ENCODE measurements at regions not wholly inside any gene's neighbourhood (a gene's known extent, or its start where the extent isn't known, plus 50 kb on each side); places are given as distances from the start of the nearest gene placed in this dataset.

GRCh38 chr2:207312006-207312356 is 146.2 kb upstream of the KLF7 start:
- no peaks in the 10 kb centered on the region for H3K4me1 ChIP-seq (ENCODE audit: control insufficient read depth, insufficient read depth, low read length)
- TF ChIP-seq CTCF (IDR thresholded peaks at IDR 0.05): no peak
- Mint-ChIP-seq H3K27ac (no peak overlapping the region), H3K4me3 (no peak overlapping the region), H3K4me1 (peaks cover 15 to 18% of the 10 kb centered on the region in 2 donors), H3K36me3 (no peaks in the 10 kb centered on the region), H3K27me3 (ENCODE audit: low read depth in 2 of 2) (peaks cover 5 to 19% of the 10 kb centered on the region in 2 donors), H3K9me3 (no peaks in the 10 kb centered on the region)
- no peak for DNase-seq
- H3K4me3 ChIP-seq (ENCODE audit: low read length): no peak overlapping the region
- H3K36me3 ChIP-seq (ENCODE audit: control insufficient read depth, insufficient read depth, low read length): no peaks in the 10 kb centered on the region
- intact Hi-C loops (cut with micrococcal nuclease): no loop called here
- no peak for ATAC-seq
- no peaks in the 10 kb centered on the region for H3K9me3 ChIP-seq (ENCODE audit: control insufficient read depth, insufficient read depth, low read length)
- H3K27me3 ChIP-seq (ENCODE audit: control insufficient read depth, insufficient read depth, low read length): no peaks in the 10 kb centered on the region
- no peak overlapping the region for H3K27ac ChIP-seq (ENCODE audit: low read length)

GRCh38 chr2:207313947-207314346 is 148.2 kb upstream of the KLF7 start:
- Histone ChIP-seq H3K4me3 (ENCODE audit: low read length) (no peak overlapping the region), H3K27ac (ENCODE audit: low read length) (no peak overlapping the region), H3K4me1 (ENCODE audit: control insufficient read depth, insufficient read depth, low read length) (no peaks in the 10 kb centered on the region), H3K9me3 (ENCODE audit: control insufficient read depth, insufficient read depth, low read length) (no peaks in the 10 kb centered on the region), H3K36me3 (ENCODE audit: control insufficient read depth, insufficient read depth, low read length) (no peaks in the 10 kb centered on the region), H3K27me3 (ENCODE audit: control insufficient read depth, insufficient read depth, low read length) (no peaks in the 10 kb centered on the region)
- Mint-ChIP-seq H3K27ac (no peak overlapping the region), H3K4me3 (no peak overlapping the region), H3K4me1 (peaks cover 11 to 13% of the 10 kb centered on the region in 2 donors), H3K27me3 (ENCODE audit: low read depth in 2 of 2) (peaks cover 2 to 28% of the 10 kb centered on the region in 2 donors), H3K9me3 (no peaks in the 10 kb centered on the region), H3K36me3 (no peaks in the 10 kb centered on the region)
- intact Hi-C loops (cut with micrococcal nuclease): no loop called here
- TF ChIP-seq CTCF (IDR thresholded peaks at IDR 0.05): no peak
- no peak for ATAC-seq
- DNase-seq: no peak
- WGBS (ENCODE audit: insufficient coverage): 92% methylated on average over 2 of the region's 2 CpGs

GRCh38 chr2:207315131-207315530 is 149.4 kb upstream of the KLF7 start:
- H3K9me3 ChIP-seq (ENCODE audit: control insufficient read depth, insufficient read depth, low read length): no peaks in the 10 kb centered on the region
- H3K27me3 Mint-ChIP-seq (ENCODE audit: low read depth in 2 of 2): peaks cover 6 to 36% of the 10 kb centered on the region in 2 donors
- DNase-seq (no peak), ATAC-seq (no peak)
- H3K27me3 ChIP-seq (ENCODE audit: control insufficient read depth, insufficient read depth, low read length): no peaks in the 10 kb centered on the region
- TF ChIP-seq CTCF (IDR thresholded peaks at IDR 0.05): no peak
- H3K27ac Mint-ChIP-seq: no peak overlapping the region
- H3K4me1 Mint-ChIP-seq: peaks cover 10 to 11% of the 10 kb centered on the region in 2 donors
- intact Hi-C loops (cut with micrococcal nuclease): no loop called here
- H3K4me3 Mint-ChIP-seq: no peak overlapping the region
- no peak overlapping the region for H3K27ac ChIP-seq (ENCODE audit: low read length)
- H3K36me3 ChIP-seq (ENCODE audit: control insufficient read depth, insufficient read depth, low read length): no peaks in the 10 kb centered on the region
- 97% methylated on average over 2 of the region's 2 CpGs for WGBS (ENCODE audit: insufficient coverage)
- H3K4me3 ChIP-seq (ENCODE audit: low read length): no peak overlapping the region
- H3K4me1 ChIP-seq (ENCODE audit: control insufficient read depth, insufficient read depth, low read length): no peaks in the 10 kb centered on the region
- H3K36me3 Mint-ChIP-seq: no peaks in the 10 kb centered on the region
- no peaks in the 10 kb centered on the region for H3K9me3 Mint-ChIP-seq

GRCh38 chr2:207316484-207316883 is 150.7 kb upstream of the KLF7 start:
- H3K4me1 ChIP-seq (ENCODE audit: control insufficient read depth, insufficient read depth, low read length): no peaks in the 10 kb centered on the region
- H3K4me1 Mint-ChIP-seq: peaks cover under 1 to 5% of the 10 kb centered on the region in 2 donors
- 75% methylated on average over 1 of the region's 2 CpGs for WGBS (ENCODE audit: insufficient coverage)
- no peak for TF ChIP-seq CTCF (IDR thresholded peaks at IDR 0.05)
- intact Hi-C loops (cut with micrococcal nuclease): no loop called here
- DNase-seq (no peak), ATAC-seq (no peak)
- no peak overlapping the region for H3K27ac ChIP-seq (ENCODE audit: low read length)
- no peaks in the 10 kb centered on the region for H3K27me3 ChIP-seq (ENCODE audit: control insufficient read depth, insufficient read depth, low read length)
- H3K27ac Mint-ChIP-seq: no peak overlapping the region
- no peaks in the 10 kb centered on the region for H3K9me3 ChIP-seq (ENCODE audit: control insufficient read depth, insufficient read depth, low read length)
- H3K27me3 Mint-ChIP-seq (ENCODE audit: low read depth in 2 of 2): peaks cover 9 to 47% of the 10 kb centered on the region in 2 donors
- H3K4me3 Mint-ChIP-seq: no peak overlapping the region
- H3K9me3 Mint-ChIP-seq: no peaks in the 10 kb centered on the region
- no peak overlapping the region for H3K4me3 ChIP-seq (ENCODE audit: low read length)
- H3K36me3 ChIP-seq (ENCODE audit: control insufficient read depth, insufficient read depth, low read length): no peaks in the 10 kb centered on the region
- no peaks in the 10 kb centered on the region for H3K36me3 Mint-ChIP-seq

All from natural killer cell (primary cell).